ENCODE measurements at regions not wholly inside any gene's neighbourhood (a gene's known extent, or its start where the extent isn't known, plus 50 kb on each side); places are given as distances from the start of the nearest gene placed in this dataset.

DNA sequence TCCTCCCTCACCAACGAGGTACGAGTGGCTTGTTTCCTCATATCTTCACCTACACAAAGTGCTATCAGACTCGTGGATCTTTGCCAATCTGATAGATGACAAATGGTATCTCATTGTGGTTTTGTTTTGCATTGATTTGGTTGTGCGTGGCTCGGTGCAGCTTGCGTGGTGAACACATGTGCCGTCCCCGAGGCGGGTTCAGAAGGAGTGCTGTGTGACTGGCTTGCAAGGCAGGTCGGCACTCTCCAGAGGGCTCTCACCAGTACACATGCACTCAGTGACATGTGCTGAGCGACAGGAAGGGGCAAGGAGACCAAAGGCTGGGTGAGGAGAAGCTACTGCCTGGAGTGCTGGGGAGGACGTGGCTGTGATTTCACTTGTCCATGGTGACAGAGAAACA is 95.3 kb upstream of the PITX1 start:
- TF ChIP-seq, protein P1, sequence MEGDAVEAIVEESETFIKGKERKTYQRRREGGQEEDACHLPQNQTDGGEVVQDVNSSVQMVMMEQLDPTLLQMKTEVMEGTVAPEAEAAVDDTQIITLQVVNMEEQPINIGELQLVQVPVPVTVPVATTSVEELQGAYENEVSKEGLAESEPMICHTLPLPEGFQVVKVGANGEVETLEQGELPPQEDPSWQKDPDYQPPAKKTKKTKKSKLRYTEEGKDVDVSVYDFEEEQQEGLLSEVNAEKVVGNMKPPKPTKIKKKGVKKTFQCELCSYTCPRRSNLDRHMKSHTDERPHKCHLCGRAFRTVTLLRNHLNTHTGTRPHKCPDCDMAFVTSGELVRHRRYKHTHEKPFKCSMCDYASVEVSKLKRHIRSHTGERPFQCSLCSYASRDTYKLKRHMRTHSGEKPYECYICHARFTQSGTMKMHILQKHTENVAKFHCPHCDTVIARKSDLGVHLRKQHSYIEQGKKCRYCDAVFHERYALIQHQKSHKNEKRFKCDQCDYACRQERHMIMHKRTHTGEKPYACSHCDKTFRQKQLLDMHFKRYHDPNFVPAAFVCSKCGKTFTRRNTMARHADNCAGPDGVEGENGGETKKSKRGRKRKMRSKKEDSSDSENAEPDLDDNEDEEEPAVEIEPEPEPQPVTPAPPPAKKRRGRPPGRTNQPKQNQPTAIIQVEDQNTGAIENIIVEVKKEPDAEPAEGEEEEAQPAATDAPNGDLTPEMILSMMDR (IDR thresholded peaks at IDR 0.05; ENCODE audit: extremely low read depth in 1 of 2, insufficient read depth in 1 of 2, low read depth in 1 of 2, low read length in 2 of 2): no peak
- TF ChIP-seq EZH2 (IDR thresholded peaks at IDR 0.05; ENCODE audit: borderline replicate concordance, low read depth, low read length, severe bottlenecking): no peak
- no peak for TF ChIP-seq POLR2A (IDR thresholded peaks at IDR 0.05; ENCODE audit: low read depth, low read length)
- no peak for TF ChIP-seq POLR2AphosphoS5 (IDR thresholded peaks at IDR 0.05; ENCODE audit: insufficient read depth, low read depth, low read length)
